K562 (cell line): ENCODE measurements at regions not wholly inside any gene's neighbourhood (a gene's known extent, or its start where the extent isn't known, plus 50 kb on each side); places are given as distances from the start of the nearest gene placed in this dataset.

Experiments used
- ATAC-seq: fragments of 200-7000 bp; cut with Tn5 transposase; 3 replicates; pipeline ENCODE4 v1.9.1; 2020; ENCODE audit warnings: moderate library complexity
- BruUV-seq: library from RNA; stranded (reverse); fragments of 400-500 nt; replicated peaks from 2 replicates; lab custom pipeline; 2021; lab: Mats Ljungman, UMichigan
- CTCF ChIA-PET: fragments of 300-600 bp; formaldehyde crosslinking; extraction: SDS; loops from one replicate; lab custom pipeline; 2021; ENCODE audit warnings: low intra/inter-chr PET ratio; lab: Yijun Ruan, JAX
- POLR2A ChIA-PET: fragments of 300-600, 350-650 bp; sonication (Branson Sonifier 250); formaldehyde crosslinking; extraction: SDS; loops from one replicate; lab custom pipeline; 2021; ENCODE audit warnings: antibody characterized with exemption, inconsistent platforms; lab: Yijun Ruan, JAX
- DNase-seq, 4 experiments: peaks; one replicate each; pipeline versions ENCODE4 v3.0.0 to v3.0.0-alpha.2; 2011 to 2018; ENCODE audit warnings: low spot score in 3 of 4, mixed read lengths in 3 of 4; ENCODE audit errors: extremely low read depth in 1 of 4
- FAIRE-seq: peaks from 2 replicates; lab custom pipeline; 2011; peaks lifted over from hg19 to GRCh38; lab: Jason Lieb, UNC
- H2AFZ ChIP-seq: 2 replicates; pipeline ENCODE4 v1.6.0; 2011; ENCODE audit warnings: low read depth, low read length, control low read depth, inconsistent platforms
- H3K27ac ChIP-seq: fragments of 200-600 bp; 3 replicates; pipeline ENCODE4 v1.8.0; 2011; ENCODE audit warnings: low read depth, mild to moderate bottlenecking, control low read depth, inconsistent platforms, low read length, moderate library complexity, mixed read lengths; ENCODE audit errors: extremely low read depth
- H3K27me3 ChIP-seq, 2 experiments: fragments of 300-600 bp in 1 of 2; 2 replicates in 1 of 2; 3 replicates in 1 of 2; pipeline versions ENCODE4 v1.6.0 to v1.8.0; 2011; ENCODE audit warnings: inconsistent platforms in 2 of 2, low read length in 2 of 2, mild to moderate bottlenecking in 1 of 2, mixed read lengths in 1 of 2, moderate library complexity in 1 of 2; ENCODE audit not compliant: control insufficient read depth in 2 of 2, insufficient read depth in 2 of 2
- H3K36me3 ChIP-seq: fragments of 300-600 bp; 3 replicates; pipeline ENCODE4 v1.8.0; 2011; ENCODE audit warnings: mild to moderate bottlenecking, low read length, inconsistent platforms; ENCODE audit not compliant: control insufficient read depth, insufficient read depth
- H3K4me1 ChIP-seq, 2 experiments: fragments of 200-600 bp in 1 of 2; replicated peaks in 1 of 2; 2 replicates in 1 of 2; 3 replicates in 1 of 2; pipeline versions ENCODE4 v1.5.1 to v1.8.0; 2011; ENCODE audit warnings: inconsistent platforms in 2 of 2, low read length in 2 of 2, mild to moderate bottlenecking in 1 of 2, mixed read lengths in 1 of 2, moderate library complexity in 1 of 2; ENCODE audit not compliant: control insufficient read depth in 2 of 2, insufficient read depth in 2 of 2
- H3K4me2 ChIP-seq: 2 replicates; pipeline ENCODE4 v1.6.1; 2011; ENCODE audit warnings: low read length, control low read depth, inconsistent platforms, mixed read lengths; ENCODE audit not compliant: insufficient read depth
- H3K4me3 ChIP-seq: fragments of 200-600 bp; sonication (generic), shearing (Covaris generic); 2 replicates; pipeline ENCODE4 v1.5.1; 2016; ENCODE audit warnings: control low read depth, inconsistent platforms
- H3K79me2 ChIP-seq: fragments of 200-600 bp; 3 replicates; pipeline ENCODE4 v1.8.0; 2011; ENCODE audit warnings: low read length, inconsistent platforms; ENCODE audit not compliant: control insufficient read depth, insufficient read depth
- H3K9ac ChIP-seq, 2 experiments: 2 replicates each; pipeline versions ENCODE4 v1.6.0 to v1.6.1; 2011; ENCODE audit warnings: low read depth in 2 of 2, low read length in 2 of 2, control low read depth in 1 of 2, inconsistent platforms in 1 of 2, mild to moderate bottlenecking in 1 of 2, mixed read lengths in 1 of 2; ENCODE audit not compliant: insufficient read depth in 1 of 2
- H3K9me1 ChIP-seq: one replicate; pipeline ENCODE4 v1.6.0; 2011; ENCODE audit warnings: inconsistent platforms, mild to moderate bottlenecking, low read length, moderate library complexity; ENCODE audit not compliant: control insufficient read depth, insufficient read depth
- H3K9me3 ChIP-seq: replicated peaks from 2 replicates; pipeline ENCODE4 v1.5.1; 2011; ENCODE audit warnings: low read depth, low read length, inconsistent platforms; ENCODE audit not compliant: control insufficient read depth, insufficient read depth
- H4K20me1 ChIP-seq: replicated peaks from 2 replicates; pipeline ENCODE4 v1.6.1; 2011; ENCODE audit warnings: low read length, inconsistent platforms, mixed read lengths; ENCODE audit not compliant: control insufficient read depth, insufficient read depth
- BRF1 ChIP-seq: IDR thresholded peaks from 3 replicates; pipeline ENCODE4 v1.6.1; 2011; ENCODE audit warnings: borderline replicate concordance, mild to moderate bottlenecking; ENCODE audit not compliant: insufficient read length; ENCODE audit errors: extremely low read depth
- ETV6 ChIP-seq, 3 experiments: fragments of 150-350 bp in 1 of 3; sonication (generic) in 1 of 3; formaldehyde crosslinking in 1 of 3; IDR thresholded peaks; 2 replicates each; pipeline versions ENCODE4 v1.6.1 to v1.8.0; 2014 to 2022; ENCODE audit warnings: borderline replicate concordance in 2 of 3, low read depth in 2 of 3, antibody characterized with exemption in 1 of 3, low read length in 1 of 3, mild to moderate bottlenecking in 1 of 3, missing genetic modification reagents in 1 of 3
- HDAC1 ChIP-seq, 2 experiments: fragments of 450-650 bp; IDR thresholded peaks; 2 replicates each; pipeline ENCODE4 v1.6.1; 2016 to 2017; ENCODE audit warnings: inconsistent platforms in 1 of 2, mild to moderate bottlenecking in 1 of 2, moderate library complexity in 1 of 2
- HDAC2 ChIP-seq: fragments of 450-650 bp; IDR thresholded peaks from 2 replicates; pipeline ENCODE4 v1.6.1; 2016; ENCODE audit warnings: mild to moderate bottlenecking
- KHSRP ChIP-seq: fragments of 450-650 bp; IDR thresholded peaks from 2 replicates; pipeline ENCODE4 v1.6.1; 2017
- RFX5 ChIP-seq: IDR thresholded peaks from 2 replicates; pipeline ENCODE4 v1.6.1; 2011; ENCODE audit warnings: low read depth, mild to moderate bottlenecking, improper control_type of control experiment, low read length
- SP2 ChIP-seq: IDR thresholded peaks from 2 replicates; pipeline ENCODE4 v1.6.1; 2011; ENCODE audit warnings: mild to moderate bottlenecking, low read depth, low read length, moderate library complexity; ENCODE audit not compliant: poor library complexity, severe bottlenecking; ENCODE audit errors: extremely low read depth
- ZBED1 ChIP-seq: IDR thresholded peaks from 2 replicates; pipeline ENCODE4 v1.6.1; 2014
- WGBS: fragments of 100-300 bp; shearing (Covaris generic); methylation state at CpG from one replicate; pipeline ENCODE4 v1.1.6; 2016; ENCODE audit warnings: low coverage, mixed read lengths; ENCODE audit not compliant: insufficient coverage; ENCODE audit errors: missing lambda C conversion rate; 5-methylcytosine and 5-hydroxymethylcytosine counted together
- in situ Hi-C: fragments of 300-500 bp; cut with MboI; formaldehyde crosslinking; loops from 4 replicates; pipeline ENCODE4 v1.15.0; 2018; ENCODE audit warnings: inconsistent platforms, mixed read lengths
- intact Hi-C: fragments of 100-400 bp; cut with micrococcal nuclease; formaldehyde crosslinking; loops from 2 replicates; pipeline ENCODE4 v1.14.2; 2022
- TF ChIP-seq, protein P1 (sequence below): fragments of 450-650 bp; IDR thresholded peaks from 2 replicates; pipeline ENCODE4 v1.6.1; 2017; ENCODE audit warnings: mild to moderate bottlenecking, moderate library complexity
- TF ChIP-seq, protein P2 (sequence below): fragments of 250-450 bp; sonication (Bioruptor Pico); IDR thresholded peaks from 2 replicates; pipeline ENCODE4 v1.4.0; 2020; ENCODE audit warnings: borderline replicate concordance

DNA sequence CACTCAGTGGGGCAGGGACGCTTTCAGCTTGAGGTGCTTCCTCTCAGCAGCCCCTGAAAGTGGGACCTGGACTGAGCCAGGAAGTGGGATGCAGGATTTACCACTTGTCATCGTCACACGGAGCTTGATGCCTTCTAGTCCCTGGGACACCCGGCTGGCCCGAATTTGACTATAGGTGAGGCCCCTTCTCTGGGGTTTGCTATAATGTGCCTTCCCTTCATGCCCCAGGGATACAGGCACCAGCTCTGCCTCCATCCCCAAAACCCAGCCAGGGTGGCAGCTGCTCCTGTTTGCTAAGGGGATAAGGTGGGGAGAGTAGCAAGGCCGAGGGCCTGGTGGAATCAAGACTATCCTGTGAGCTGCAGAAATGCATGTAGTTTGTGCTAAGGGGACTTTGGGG is 235.0 kb downstream of the GLRX3 start:
- Histone ChIP-seq H3K27me3 (peaks cover 0 to 18% of the 10 kb centered on the region in 2 experiments; a peak in 1 of 5 replicates), H3K4me3 (no peak overlapping the region), H4K20me1 (no peaks in the 10 kb centered on the region), H3K79me2 (no peaks in the 10 kb centered on the region), H3K4me1 (no peaks in the 10 kb centered on the region), H3K9ac (no peak overlapping the region), H3K27ac (no peak overlapping the region), H3K36me3 (no peaks in the 10 kb centered on the region), H3K9me1 (no peaks in the 10 kb centered on the region), H3K4me2 (no peak overlapping the region), H3K9me3 (no peaks in the 10 kb centered on the region), H2AFZ (no peak overlapping the region)
- POLR2A ChIA-PET: interaction anchor here (0.6 kb wide), 1 partner anchor 713 kb away, joined by 3 read pairs; no protein-coding TSS in a partner anchor
- ATAC-seq (no peak), DNase-seq (no peak), FAIRE-seq (no peak)
- in situ Hi-C loops (no loop called here), intact Hi-C loops (loop anchor here (10.0 kb wide), 1 partner anchor 1856 kb away; no protein-coding TSS in a partner anchor)
- BruUV-seq: no TSS peak
- TF ChIP-seq, protein P1, sequence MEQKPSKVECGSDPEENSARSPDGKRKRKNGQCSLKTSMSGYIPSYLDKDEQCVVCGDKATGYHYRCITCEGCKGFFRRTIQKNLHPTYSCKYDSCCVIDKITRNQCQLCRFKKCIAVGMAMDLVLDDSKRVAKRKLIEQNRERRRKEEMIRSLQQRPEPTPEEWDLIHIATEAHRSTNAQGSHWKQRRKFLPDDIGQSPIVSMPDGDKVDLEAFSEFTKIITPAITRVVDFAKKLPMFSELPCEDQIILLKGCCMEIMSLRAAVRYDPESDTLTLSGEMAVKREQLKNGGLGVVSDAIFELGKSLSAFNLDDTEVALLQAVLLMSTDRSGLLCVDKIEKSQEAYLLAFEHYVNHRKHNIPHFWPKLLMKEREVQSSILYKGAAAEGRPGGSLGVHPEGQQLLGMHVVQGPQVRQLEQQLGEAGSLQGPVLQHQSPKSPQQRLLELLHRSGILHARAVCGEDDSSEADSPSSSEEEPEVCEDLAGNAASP: no peak
- TF ChIP-seq RFX5: no peak
- TF ChIP-seq SP2: no peak
- TF ChIP-seq BRF1: no peak
- no peak for TF ChIP-seq HDAC2
- no peak for TF ChIP-seq HDAC1 (IDR thresholded peaks at IDR 0.05)
- TF ChIP-seq, protein P2, sequence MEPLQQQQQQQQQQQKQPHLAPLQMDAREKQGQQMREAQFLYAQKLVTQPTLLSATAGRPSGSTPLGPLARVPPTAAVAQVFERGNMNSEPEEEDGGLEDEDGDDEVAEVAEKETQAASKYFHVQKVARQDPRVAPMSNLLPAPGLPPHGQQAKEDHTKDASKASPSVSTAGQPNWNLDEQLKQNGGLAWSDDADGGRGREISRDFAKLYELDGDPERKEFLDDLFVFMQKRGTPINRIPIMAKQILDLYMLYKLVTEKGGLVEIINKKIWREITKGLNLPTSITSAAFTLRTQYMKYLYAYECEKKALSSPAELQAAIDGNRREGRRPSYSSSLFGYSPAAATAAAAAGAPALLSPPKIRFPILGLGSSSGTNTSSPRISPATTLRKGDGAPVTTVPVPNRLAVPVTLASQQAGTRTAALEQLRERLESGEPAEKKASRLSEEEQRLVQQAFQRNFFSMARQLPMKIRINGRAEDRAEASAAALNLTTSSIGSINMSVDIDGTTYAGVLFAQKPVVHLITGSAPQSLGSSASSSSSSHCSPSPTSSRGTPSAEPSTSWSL (CRISPR knock-in tag): no peak
- no peak for TF ChIP-seq ETV6 (IDR thresholded peaks at IDR 0.05; ENCODE audit: borderline replicate concordance in 1 of 2, low read depth in 2 of 2, low read length in 1 of 2)
- no peak for TF ChIP-seq ETV6 (CRISPR knock-in tag; IDR thresholded peaks at IDR 0.05; ENCODE audit: borderline replicate concordance)
- TF ChIP-seq ZBED1: no peak
- TF ChIP-seq KHSRP: no peak
- CTCF ChIA-PET: no interaction called here
- WGBS: 0% methylated on average over 5 of the region's 6 CpGs
